Esophagus muscularis mucosa (tissue), 4 donors: ENCODE measurements at regions not wholly inside any gene's neighbourhood (a gene's known extent, or its start where the extent isn't known, plus 50 kb on each side); places are given as distances from the start of the nearest gene placed in this dataset.

Experiments used
- DNase-seq: peaks from one replicate; pipeline ENCODE4 v3.0.0-alpha.2; 2017; ENCODE audit errors: extremely low spot score
- H3K27ac ChIP-seq, 4 donors: fragments of 200-600 bp; sonication (generic); replicated peaks in 1 of 4; 1 replicate in 3 of 4; 2 replicates in 1 of 4; pipeline ENCODE4 v1.5.1; 2016 to 2019; ENCODE audit warnings: mild to moderate bottlenecking in 1 of 4
- H3K27me3 ChIP-seq, 4 donors: fragments of 200-600 bp; sonication (generic); one replicate each; pipeline versions ENCODE4 v1.5.1 to v1.6.0; 2016 to 2019
- H3K36me3 ChIP-seq, 4 donors: fragments of 200-600 bp; sonication (generic); one replicate each; pipeline ENCODE4 v1.5.1; 2016 to 2019
- H3K4me1 ChIP-seq, 4 donors: fragments of 200-600 bp; sonication (generic); one replicate each; pipeline ENCODE4 v1.5.1; 2016 to 2019
- H3K4me3 ChIP-seq, 4 donors: fragments of 200-600 bp; sonication (generic); 1 replicate in 2 of 4; 2 replicates in 2 of 4; pipeline ENCODE4 v1.5.1; 2016 to 2019; ENCODE audit warnings: mild to moderate bottlenecking in 4 of 4, moderate library complexity in 1 of 4
- H3K9me3 ChIP-seq, 4 donors: fragments of 200-600 bp; sonication (generic); 1 replicate in 3 of 4; 2 replicates in 1 of 4; pipeline ENCODE4 v1.5.1; 2016 to 2019
- EP300 ChIP-seq: sonication (generic); formaldehyde crosslinking; IDR thresholded peaks from one replicate; pipeline ENCODE4 v1.6.1; 2017; ENCODE audit warnings: antibody characterized with exemption
- POLR2A ChIP-seq: fragments of 450-650 bp; IDR thresholded peaks from one replicate; pipeline ENCODE4 v1.6.1; 2017; ENCODE audit warnings: antibody characterized with exemption, moderate library complexity, mild to moderate bottlenecking, low read depth
- POLR2AphosphoS5 ChIP-seq, 2 donors: sonication (generic); formaldehyde crosslinking; IDR thresholded peaks; one replicate each; pipeline ENCODE4 v1.6.1; 2017; ENCODE audit warnings: antibody characterized with exemption in 2 of 2
- WGBS: methylation state at CpG from one replicate; pipeline ENCODE4 v1.1.5; 2018; 5-methylcytosine and 5-hydroxymethylcytosine counted together
- intact Hi-C: fragments of 100-400 bp; cut with DNase I; formaldehyde crosslinking; loops from one replicate; pipeline ENCODE4 v1.15.1; 2023
- TF ChIP-seq, protein P1 (sequence below), 3 experiments: fragments of 200-600 bp in 2 of 3; fragments of 450-650 bp in 1 of 3; sonication (generic) in 2 of 3; IDR thresholded peaks; one replicate each; pipeline ENCODE4 v1.5.1; 2017 to 2019; ENCODE audit warnings: antibody characterized with exemption in 3 of 3, mild to moderate bottlenecking in 2 of 3, moderate library complexity in 1 of 3

DNA sequence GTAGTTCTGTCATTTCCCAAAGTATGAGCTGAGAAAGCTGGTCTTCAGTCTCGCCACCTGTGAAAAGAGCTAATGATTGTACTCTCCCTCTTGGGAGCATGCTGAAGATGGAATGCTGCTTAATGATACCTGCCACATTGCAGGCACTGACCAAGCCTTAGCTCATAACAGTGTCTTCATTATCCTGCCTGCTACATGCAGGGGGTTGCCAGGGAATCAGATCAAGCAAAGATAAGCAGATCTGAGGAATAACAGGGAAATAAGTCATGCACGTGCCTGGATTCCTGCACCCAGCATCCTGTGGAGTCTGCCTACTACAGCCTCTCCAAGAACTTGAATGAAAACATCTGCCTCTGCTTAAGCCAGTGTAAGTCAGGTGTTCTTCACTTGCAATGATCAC is 667.3 kb downstream of the NPHP4 start:
- intact Hi-C loops: no loop called here
- Histone ChIP-seq H3K27ac (no peak overlapping the region), H3K9me3 (peaks cover 0 to 30% (median 8%) of the 10 kb centered on the region in 4 donors), H3K36me3 (no peaks in the 10 kb centered on the region), H3K4me1 (no peaks in the 10 kb centered on the region), H3K27me3 (peaks cover 0 to 18% (median 3%) of the 10 kb centered on the region in 4 donors), H3K4me3 (no peak overlapping the region)
- 42% methylated on average over 2 of the region's 2 CpGs for WGBS
- TF ChIP-seq EP300: no peak
- no peak for TF ChIP-seq POLR2AphosphoS5 (IDR thresholded peaks at IDR 0.05)
- TF ChIP-seq, protein P1, sequence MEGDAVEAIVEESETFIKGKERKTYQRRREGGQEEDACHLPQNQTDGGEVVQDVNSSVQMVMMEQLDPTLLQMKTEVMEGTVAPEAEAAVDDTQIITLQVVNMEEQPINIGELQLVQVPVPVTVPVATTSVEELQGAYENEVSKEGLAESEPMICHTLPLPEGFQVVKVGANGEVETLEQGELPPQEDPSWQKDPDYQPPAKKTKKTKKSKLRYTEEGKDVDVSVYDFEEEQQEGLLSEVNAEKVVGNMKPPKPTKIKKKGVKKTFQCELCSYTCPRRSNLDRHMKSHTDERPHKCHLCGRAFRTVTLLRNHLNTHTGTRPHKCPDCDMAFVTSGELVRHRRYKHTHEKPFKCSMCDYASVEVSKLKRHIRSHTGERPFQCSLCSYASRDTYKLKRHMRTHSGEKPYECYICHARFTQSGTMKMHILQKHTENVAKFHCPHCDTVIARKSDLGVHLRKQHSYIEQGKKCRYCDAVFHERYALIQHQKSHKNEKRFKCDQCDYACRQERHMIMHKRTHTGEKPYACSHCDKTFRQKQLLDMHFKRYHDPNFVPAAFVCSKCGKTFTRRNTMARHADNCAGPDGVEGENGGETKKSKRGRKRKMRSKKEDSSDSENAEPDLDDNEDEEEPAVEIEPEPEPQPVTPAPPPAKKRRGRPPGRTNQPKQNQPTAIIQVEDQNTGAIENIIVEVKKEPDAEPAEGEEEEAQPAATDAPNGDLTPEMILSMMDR (IDR thresholded peaks at IDR 0.05): no peak
- DNase-seq: no peak

DNA sequence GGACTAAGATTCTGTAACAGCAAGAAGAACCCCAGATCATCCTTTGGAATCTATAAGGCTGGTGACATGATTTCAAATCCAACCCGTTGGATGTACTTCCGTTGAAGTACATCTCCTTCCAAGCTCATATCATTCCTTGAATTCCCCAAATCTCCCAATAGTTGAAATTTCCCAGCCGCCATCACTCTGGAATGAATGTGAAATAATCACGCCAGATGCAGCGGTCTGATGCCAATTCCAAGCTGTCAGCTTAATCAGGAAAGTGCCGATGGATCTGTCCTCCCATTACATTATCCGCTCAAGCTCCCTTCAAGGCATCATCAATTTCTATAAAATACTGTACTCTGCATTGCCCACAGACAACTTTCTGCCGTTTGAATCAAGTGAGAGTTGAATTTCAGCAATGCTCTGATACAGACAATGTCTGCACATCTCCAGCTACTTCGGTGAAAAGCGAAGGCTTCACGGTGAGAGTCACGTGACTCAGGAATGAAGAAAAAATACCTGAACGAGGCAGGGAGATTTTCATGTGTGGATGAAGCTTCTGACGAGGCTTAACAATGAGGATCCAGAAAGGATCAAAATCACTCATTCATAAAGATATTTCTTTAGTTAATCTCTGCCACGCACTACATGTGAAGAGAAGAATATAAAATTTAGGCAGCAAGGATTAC is 663.9 kb downstream of the AJAP1 start:
- H3K4me1 ChIP-seq: no peaks in the 10 kb centered on the region
- DNase-seq: no peak
- no peak overlapping the region for H3K4me3 ChIP-seq
- H3K27me3 ChIP-seq: peaks cover 0 to 28% (median 0%) of the 10 kb centered on the region in 4 donors
- no peak overlapping the region for H3K27ac ChIP-seq
- H3K9me3 ChIP-seq: peaks cover 0 to 11% (median 0%) of the 10 kb centered on the region in 4 donors
- no peaks in the 10 kb centered on the region for H3K36me3 ChIP-seq
- intact Hi-C loops: no loop called here
- 75% methylated on average over 14 of the region's 15 CpGs for WGBS
- TF ChIP-seq EP300: no peak
- TF ChIP-seq POLR2A: no peak
- TF ChIP-seq POLR2AphosphoS5 (IDR thresholded peaks at IDR 0.05): no peak
- TF ChIP-seq, protein P1 (IDR thresholded peaks at IDR 0.05): no peak

DNA sequence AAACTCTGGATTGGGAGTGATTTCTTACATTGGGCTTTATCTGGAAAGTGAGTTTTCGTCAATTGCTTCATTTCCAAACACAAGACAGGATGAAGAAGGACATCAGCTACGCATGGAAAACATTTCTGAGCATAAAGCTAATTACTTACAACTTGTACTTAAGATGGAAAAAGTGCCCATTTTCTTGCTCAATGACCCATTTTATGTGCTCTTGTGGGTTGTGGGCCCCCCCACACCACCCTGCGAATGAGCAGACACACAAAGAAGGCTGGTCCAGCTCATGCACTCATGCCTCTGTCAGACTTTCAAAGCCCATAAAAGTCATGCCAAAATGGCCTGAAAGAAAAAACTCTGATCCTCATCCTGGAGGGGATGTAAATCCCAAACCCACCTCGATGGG is 663.0 kb downstream of the AJAP1 start:
- TF ChIP-seq EP300 (no peak), POLR2AphosphoS5 (IDR thresholded peaks at IDR 0.05) (no peak), POLR2A (no peak)
- TF ChIP-seq, protein P1 (IDR thresholded peaks at IDR 0.05): no peak
- 76% methylated on average over 4 of the region's 4 CpGs for WGBS
- intact Hi-C loops: no loop called here
- Histone ChIP-seq H3K27ac (no peak overlapping the region), H3K4me3 (no peak overlapping the region), H3K4me1 (no peaks in the 10 kb centered on the region), H3K9me3 (peaks cover 0 to 11% (median 0%) of the 10 kb centered on the region in 4 donors), H3K27me3 (peaks cover 0 to 36% (median 0%) of the 10 kb centered on the region in 4 donors), H3K36me3 (no peaks in the 10 kb centered on the region)
- no peak for DNase-seq

DNA sequence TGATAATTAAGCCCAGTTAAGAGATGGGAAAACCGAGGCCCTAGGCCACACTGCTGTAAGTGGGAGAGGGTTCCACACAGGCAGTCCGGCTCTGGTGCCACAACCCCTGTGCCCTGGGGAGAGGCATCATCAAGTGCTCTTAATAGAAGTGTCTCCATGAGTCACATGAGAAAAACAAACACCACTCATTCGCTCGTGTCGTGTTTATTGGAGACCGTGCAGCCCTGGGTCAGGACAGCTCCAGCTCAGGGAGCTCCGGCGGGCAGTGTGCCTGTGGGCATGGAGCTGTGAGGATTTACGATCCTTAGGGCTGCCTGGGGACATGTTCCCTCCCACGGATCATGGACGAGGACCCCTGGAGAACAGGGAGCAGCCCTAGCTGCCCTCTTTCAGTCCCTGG is 658.5 kb downstream of the AJAP1 start:
- Histone ChIP-seq H3K4me1 (no peaks in the 10 kb centered on the region), H3K27ac (no peak overlapping the region), H3K27me3 (peaks cover 0 to 63% (median 0%) of the 10 kb centered on the region in 4 donors), H3K4me3 (no peak overlapping the region), H3K9me3 (no peaks in the 10 kb centered on the region), H3K36me3 (no peaks in the 10 kb centered on the region)
- no peak for DNase-seq
- intact Hi-C loops: no loop called here
- TF ChIP-seq POLR2AphosphoS5 (IDR thresholded peaks at IDR 0.05) (no peak), POLR2A (no peak), EP300 (no peak)
- TF ChIP-seq, protein P1 (IDR thresholded peaks at IDR 0.05): no peak
- WGBS: 52% methylated on average over 11 of the region's 11 CpGs

DNA sequence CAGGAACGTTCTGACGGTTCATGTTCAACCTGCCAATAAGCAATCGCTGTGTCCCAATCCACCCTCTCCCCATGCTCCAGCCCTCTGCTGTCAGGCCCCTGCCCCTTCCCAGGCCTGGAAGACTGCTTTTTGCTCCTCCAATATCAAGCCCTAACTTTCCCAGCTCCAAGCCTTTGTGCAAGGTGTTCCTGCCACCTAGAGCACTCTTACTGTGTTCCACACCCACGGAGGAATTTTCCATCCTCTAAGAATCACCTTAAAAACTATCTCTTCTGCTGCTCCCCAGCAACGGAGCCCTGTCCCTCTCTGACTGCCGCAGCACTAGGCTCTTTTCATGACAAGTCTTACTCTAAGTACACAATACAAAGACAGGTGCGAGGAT is 657.9 kb downstream of the AJAP1 start:
- H3K27me3 ChIP-seq: peaks cover 0 to 58% (median 0%) of the 10 kb centered on the region in 4 donors
- intact Hi-C loops: no loop called here
- WGBS: 81% methylated on average over 7 of the region's 7 CpGs
- H3K9me3 ChIP-seq: no peaks in the 10 kb centered on the region
- no peaks in the 10 kb centered on the region for H3K36me3 ChIP-seq
- no peak for DNase-seq
- no peak overlapping the region for H3K27ac ChIP-seq
- H3K4me1 ChIP-seq: no peaks in the 10 kb centered on the region
- H3K4me3 ChIP-seq: no peak overlapping the region
- TF ChIP-seq POLR2A (no peak), EP300 (no peak), POLR2AphosphoS5 (IDR thresholded peaks at IDR 0.05) (no peak)
- TF ChIP-seq, protein P1 (IDR thresholded peaks at IDR 0.05): no peak
